Ishikawa (cell line): ENCODE measurements at regions not wholly inside any gene's neighbourhood (a gene's known extent, or its start where the extent isn't known, plus 50 kb on each side); places are given as distances from the start of the nearest gene placed in this dataset.

Source experiments
- CEBPB ChIP-seq: IDR thresholded peaks from 2 replicates; pipeline ENCODE4 v1.6.1; 2012
- CREB1 ChIP-seq: IDR thresholded peaks from 2 replicates; pipeline ENCODE4 v1.6.1; 2012; ENCODE audit warnings: low read depth
- EGR1 ChIP-seq: IDR thresholded peaks from 2 replicates; pipeline ENCODE4 v1.6.1; 2012
- EP300 ChIP-seq: IDR thresholded peaks from 2 replicates; pipeline ENCODE4 v1.6.1; 2012; ENCODE audit warnings: borderline replicate concordance
- FOXM1 ChIP-seq: IDR thresholded peaks from 2 replicates; pipeline ENCODE4 v1.6.1; 2012; ENCODE audit warnings: low read depth, borderline replicate concordance
- NFIC ChIP-seq: IDR thresholded peaks from 2 replicates; pipeline ENCODE4 v1.6.1; 2012
- RAD21 ChIP-seq: IDR thresholded peaks from 2 replicates; pipeline ENCODE4 v1.6.1; 2012; ENCODE audit warnings: low read depth
- TAF1 ChIP-seq: IDR thresholded peaks from 2 replicates; pipeline ENCODE4 v1.6.1; 2012; ENCODE audit warnings: low read depth, mild to moderate bottlenecking
- TCF12 ChIP-seq: IDR thresholded peaks from 2 replicates; pipeline ENCODE4 v1.6.1; 2012; ENCODE audit warnings: low read depth
- TEAD4 ChIP-seq: IDR thresholded peaks from 2 replicates; pipeline ENCODE4 v1.6.1; 2012
- YY1 ChIP-seq: IDR thresholded peaks from 2 replicates; pipeline ENCODE4 v1.6.1; 2012; ENCODE audit warnings: low read depth
- ZBTB7A ChIP-seq: IDR thresholded peaks from 2 replicates; pipeline ENCODE4 v1.6.1; 2012; ENCODE audit warnings: low read depth
- TF ChIP-seq, protein P1 (sequence below): IDR thresholded peaks from 2 replicates; pipeline ENCODE4 v1.6.1; 2012
- TF ChIP-seq, protein P2 (sequence below): IDR thresholded peaks from 2 replicates; pipeline ENCODE4 v1.6.1; 2012
- TF ChIP-seq, protein P3 (sequence below): IDR thresholded peaks from 2 replicates; pipeline ENCODE4 v1.6.1; 2012; ENCODE audit warnings: low read depth, mild to moderate bottlenecking

DNA sequence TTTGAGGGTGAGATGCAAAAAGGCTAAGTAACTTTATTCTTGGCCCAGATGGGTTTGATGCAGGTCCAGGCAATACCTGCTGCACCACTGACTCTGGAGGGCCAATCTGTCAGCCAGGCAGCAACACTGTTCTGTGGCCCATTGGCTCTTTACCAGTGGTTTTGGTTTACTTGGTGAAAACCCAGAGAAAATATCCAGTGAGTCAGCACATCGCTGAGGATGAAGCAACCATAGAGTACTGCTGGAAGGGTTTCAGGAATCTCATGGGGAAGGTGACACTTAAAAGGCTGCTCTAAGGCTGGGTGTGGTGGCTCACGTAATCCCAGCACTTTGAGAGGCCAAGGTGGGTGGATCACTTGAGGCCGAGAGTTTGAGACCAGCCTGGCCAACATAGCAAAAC is 192.5 kb upstream of the FAM98A start:
- TF ChIP-seq TAF1 (no peak), TCF12 (no peak), EGR1 (no peak), RAD21 (no peak), CREB1 (no peak), FOXM1 (no peak), YY1 (no peak), TEAD4 (no peak), ZBTB7A (no peak), NFIC (no peak), EP300 (no peak)
- TF ChIP-seq, protein P1, sequence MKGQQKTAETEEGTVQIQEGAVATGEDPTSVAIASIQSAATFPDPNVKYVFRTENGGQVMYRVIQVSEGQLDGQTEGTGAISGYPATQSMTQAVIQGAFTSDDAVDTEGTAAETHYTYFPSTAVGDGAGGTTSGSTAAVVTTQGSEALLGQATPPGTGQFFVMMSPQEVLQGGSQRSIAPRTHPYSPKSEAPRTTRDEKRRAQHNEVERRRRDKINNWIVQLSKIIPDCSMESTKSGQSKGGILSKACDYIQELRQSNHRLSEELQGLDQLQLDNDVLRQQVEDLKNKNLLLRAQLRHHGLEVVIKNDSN: no peak
- TF ChIP-seq, protein P2, sequence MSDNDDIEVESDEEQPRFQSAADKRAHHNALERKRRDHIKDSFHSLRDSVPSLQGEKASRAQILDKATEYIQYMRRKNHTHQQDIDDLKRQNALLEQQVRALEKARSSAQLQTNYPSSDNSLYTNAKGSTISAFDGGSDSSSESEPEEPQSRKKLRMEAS: no peak

DNA sequence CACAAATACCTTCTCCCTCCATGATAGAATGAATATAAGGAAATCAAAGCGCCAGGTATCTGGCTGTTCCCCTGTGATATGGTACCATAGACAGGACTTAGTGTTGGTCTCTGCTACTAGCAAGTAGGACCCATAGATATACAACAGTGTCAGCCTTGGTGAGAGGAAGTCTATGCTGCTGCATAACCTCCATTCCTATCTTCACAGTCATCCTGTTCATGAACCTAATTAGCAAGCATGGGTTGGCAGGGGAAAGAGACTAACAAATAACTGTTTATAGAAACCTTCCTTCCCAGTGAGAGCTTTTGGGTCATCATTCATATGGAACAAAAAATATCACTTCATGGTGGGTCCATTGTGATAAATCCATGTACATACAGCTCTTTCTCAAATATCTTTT is 188.9 kb upstream of the FAM98A start:
- no peak for TF ChIP-seq TAF1
- no peak for TF ChIP-seq RAD21

DNA sequence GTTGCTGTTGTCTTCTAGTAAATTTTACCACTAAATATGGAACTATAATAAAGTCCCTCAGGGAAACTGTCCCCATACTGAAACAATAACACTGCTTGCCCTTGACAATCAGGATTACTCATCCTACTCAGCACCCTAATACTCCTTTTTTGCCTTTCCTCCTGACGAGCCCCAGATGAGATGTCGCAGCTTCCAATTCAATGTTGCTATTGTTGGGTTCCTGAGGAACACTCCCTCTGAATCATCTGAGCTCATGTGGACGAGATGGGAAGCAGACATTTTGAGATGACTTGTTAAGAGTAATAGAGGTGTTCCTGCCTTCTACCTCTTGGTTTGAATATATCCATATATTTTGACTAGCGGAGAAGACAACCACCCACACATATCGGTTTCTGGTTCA is 187.8 kb upstream of the FAM98A start:
- TF ChIP-seq RAD21 (no peak), CREB1 (no peak), EGR1 (no peak), ZBTB7A (no peak), EP300 (no peak)
- TF ChIP-seq, protein P2: no peak

DNA sequence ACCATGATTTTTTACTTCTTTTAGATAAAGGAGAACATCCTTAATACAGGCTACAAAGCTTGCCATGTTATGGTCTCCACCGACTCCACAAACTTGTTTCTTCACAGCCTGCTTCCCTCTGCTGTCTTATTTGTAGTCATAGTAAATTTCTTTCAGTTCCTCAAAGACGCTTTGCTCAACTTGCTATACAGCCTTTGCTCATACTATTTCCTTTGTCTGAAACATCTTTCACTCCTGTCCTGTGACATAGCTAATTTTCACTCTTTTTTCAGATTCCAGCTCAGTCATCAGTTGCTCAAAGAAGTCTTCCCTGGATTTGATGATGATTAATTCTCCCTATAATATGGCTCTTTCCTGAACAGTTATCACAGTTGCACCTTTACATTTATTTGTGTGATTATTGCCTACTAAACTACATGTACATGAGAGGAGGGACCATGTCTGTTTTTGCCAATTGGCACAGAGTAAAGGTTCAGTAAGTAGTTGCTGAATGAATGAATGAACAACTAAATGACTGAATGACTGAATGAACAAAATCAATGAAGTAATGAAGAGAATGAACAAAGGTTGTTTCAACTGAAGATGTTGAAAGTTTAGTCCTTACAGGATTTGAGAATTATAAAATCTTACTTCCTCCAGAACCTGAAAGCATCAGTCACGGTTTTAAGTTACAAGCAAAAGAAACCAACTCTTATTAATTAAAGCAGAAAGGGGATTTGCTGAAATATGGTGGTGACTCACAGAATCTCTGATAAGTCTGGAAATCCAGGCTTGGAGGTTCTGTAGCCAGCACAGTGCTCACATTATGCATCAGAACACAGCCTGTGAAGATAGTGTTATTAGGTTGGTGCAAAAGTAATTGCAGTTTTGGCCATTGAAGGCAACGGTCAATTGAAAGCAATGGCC is 186.4 kb upstream of the FAM98A start:
- TF ChIP-seq, protein P3, sequence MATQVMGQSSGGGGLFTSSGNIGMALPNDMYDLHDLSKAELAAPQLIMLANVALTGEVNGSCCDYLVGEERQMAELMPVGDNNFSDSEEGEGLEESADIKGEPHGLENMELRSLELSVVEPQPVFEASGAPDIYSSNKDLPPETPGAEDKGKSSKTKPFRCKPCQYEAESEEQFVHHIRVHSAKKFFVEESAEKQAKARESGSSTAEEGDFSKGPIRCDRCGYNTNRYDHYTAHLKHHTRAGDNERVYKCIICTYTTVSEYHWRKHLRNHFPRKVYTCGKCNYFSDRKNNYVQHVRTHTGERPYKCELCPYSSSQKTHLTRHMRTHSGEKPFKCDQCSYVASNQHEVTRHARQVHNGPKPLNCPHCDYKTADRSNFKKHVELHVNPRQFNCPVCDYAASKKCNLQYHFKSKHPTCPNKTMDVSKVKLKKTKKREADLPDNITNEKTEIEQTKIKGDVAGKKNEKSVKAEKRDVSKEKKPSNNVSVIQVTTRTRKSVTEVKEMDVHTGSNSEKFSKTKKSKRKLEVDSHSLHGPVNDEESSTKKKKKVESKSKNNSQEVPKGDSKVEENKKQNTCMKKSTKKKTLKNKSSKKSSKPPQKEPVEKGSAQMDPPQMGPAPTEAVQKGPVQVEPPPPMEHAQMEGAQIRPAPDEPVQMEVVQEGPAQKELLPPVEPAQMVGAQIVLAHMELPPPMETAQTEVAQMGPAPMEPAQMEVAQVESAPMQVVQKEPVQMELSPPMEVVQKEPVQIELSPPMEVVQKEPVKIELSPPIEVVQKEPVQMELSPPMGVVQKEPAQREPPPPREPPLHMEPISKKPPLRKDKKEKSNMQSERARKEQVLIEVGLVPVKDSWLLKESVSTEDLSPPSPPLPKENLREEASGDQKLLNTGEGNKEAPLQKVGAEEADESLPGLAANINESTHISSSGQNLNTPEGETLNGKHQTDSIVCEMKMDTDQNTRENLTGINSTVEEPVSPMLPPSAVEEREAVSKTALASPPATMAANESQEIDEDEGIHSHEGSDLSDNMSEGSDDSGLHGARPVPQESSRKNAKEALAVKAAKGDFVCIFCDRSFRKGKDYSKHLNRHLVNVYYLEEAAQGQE: no peak
- TF ChIP-seq TAF1 (no peak), CREB1 (no peak), FOXM1 (no peak), TEAD4 (no peak), NFIC (no peak), CEBPB (no peak), EGR1 (no peak), ZBTB7A (no peak), RAD21 (no peak), TCF12 (no peak), EP300 (no peak), YY1 (no peak)
- TF ChIP-seq, protein P1: no peak
- TF ChIP-seq, protein P2: no peak

DNA sequence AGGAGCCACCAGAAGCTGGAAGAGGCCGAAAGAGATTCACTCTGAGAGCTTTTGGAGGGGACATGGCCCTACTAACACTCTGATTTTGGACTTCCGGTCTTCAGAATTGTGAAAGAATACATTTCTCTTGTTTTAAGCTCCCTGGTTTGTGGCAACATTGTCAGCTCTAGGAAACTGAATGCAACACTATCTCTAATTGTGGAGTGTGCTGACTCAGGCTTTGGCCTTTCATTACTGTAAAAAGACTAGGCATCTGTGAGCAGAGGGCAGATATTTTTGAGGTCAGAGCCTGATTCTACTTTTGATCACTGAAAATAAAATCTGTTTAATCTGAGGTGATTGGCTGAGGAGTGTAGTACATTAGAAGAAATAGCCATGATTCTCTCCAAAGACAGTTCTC is 185.4 kb upstream of the FAM98A start:
- no peak for TF ChIP-seq CEBPB
- TF ChIP-seq, protein P1: no peak
- TF ChIP-seq, protein P3: no peak
- no peak for TF ChIP-seq RAD21
- TF ChIP-seq EP300: no peak
- no peak for TF ChIP-seq ZBTB7A
- no peak for TF ChIP-seq CREB1
- no peak for TF ChIP-seq NFIC
- TF ChIP-seq TAF1: no peak
- TF ChIP-seq, protein P2: no peak
- no peak for TF ChIP-seq YY1
